HT-29 (cell line): ENCODE measurements at regions not wholly inside any gene's neighbourhood (a gene's known extent, or its start where the extent isn't known, plus 50 kb on each side); places are given as distances from the start of the nearest gene placed in this dataset.

Source experiments
- DNase-seq: peaks from one replicate; pipeline ENCODE4 v3.0.0-alpha.2; 2015; ENCODE audit warnings: low spot score

GRCh38 chr5:146254223-146254622, 50.8 kb downstream of the RBM27 start:
- no peak for DNase-seq

- DNase-seq = no peak
These were observed 65.5 kb upstream of the POU4F3 start for GRCh38 chr5:146273109-146273508.

GRCh38 chr5:146283344-146283761, 55.3 kb upstream of the POU4F3 start:
- peak; percentile 10 for DNase-seq

GRCh38 chr5:146284016-146284415, 54.6 kb upstream of the POU4F3 start:
- no peak for DNase-seq
